PC-3 (cell line): ENCODE measurements at regions not wholly inside any gene's neighbourhood (a gene's known extent, or its start where the extent isn't known, plus 50 kb on each side); places are given as distances from the start of the nearest gene placed in this dataset.

Source experiments
- ATAC-seq: fragments of 200-7000 bp; cut with Tn5 transposase; 2 replicates; pipeline ENCODE4 v1.9.1; 2020; ENCODE audit warnings: mild to moderate bottlenecking, moderate library complexity
- BruUV-seq: library from RNA; stranded (reverse); fragments of 400-500 nt; replicated peaks from 2 replicates; lab custom pipeline; 2021; lab: Mats Ljungman, UMichigan
- CTCF ChIA-PET: fragments of 300-600 bp; sonication (Branson Sonifier 250); formaldehyde crosslinking; loops from one replicate; lab custom pipeline; 2022; ENCODE audit warnings: antibody characterized with exemption; lab: Charles Lee
- POLR2A ChIA-PET: fragments of 300-600 bp; sonication (Branson Sonifier 250); formaldehyde crosslinking; loops from one replicate; lab custom pipeline; 2022; ENCODE audit warnings: antibody characterized with exemption; ENCODE audit not compliant: unreplicated experiment; lab: Charles Lee
- DNase-seq: peaks from one replicate; pipeline ENCODE4 v3.0.0-alpha.2; 2015
- H2AFZ ChIP-seq: fragments of 300-600 bp; sonication (generic); 2 replicates; pipeline ENCODE4 v1.6.0; 2016; ENCODE audit warnings: antibody characterized with exemption, low read length
- H3F3A ChIP-seq: fragments of 300-600 bp; sonication (generic); one replicate; pipeline ENCODE4 v1.6.0; 2017; ENCODE audit warnings: antibody characterized with exemption, low read length, control low read depth, mild to moderate bottlenecking; ENCODE audit not compliant: unreplicated experiment
- H3K27ac ChIP-seq: fragments of 300-600 bp; sonication (generic); 2 replicates; pipeline ENCODE4 v1.5.1; 2016; ENCODE audit warnings: mild to moderate bottlenecking, low read length
- H3K27me3 ChIP-seq: fragments of 300-600 bp; sonication (generic); 2 replicates; pipeline ENCODE4 v1.6.1; 2016; ENCODE audit warnings: low read length, mixed read lengths
- H3K36me3 ChIP-seq: fragments of 300-600 bp; sonication (generic); 2 replicates; pipeline ENCODE4 v1.6.1; 2016; ENCODE audit warnings: low read depth, mixed run types, low read length, mixed read lengths
- H3K4me1 ChIP-seq: fragments of 300-600 bp; sonication (generic); 2 replicates; pipeline ENCODE4 v1.5.1; 2016; ENCODE audit warnings: low read length; ENCODE audit not compliant: insufficient read depth
- H3K4me2 ChIP-seq: fragments of 300-600 bp; sonication (generic); 2 replicates; pipeline ENCODE4 v1.6.0; 2016; ENCODE audit warnings: low read length
- H3K4me3 ChIP-seq: fragments of 300-600 bp; sonication (generic); 2 replicates; pipeline ENCODE4 v1.5.1; 2016; ENCODE audit warnings: mild to moderate bottlenecking, low read length, mixed read lengths
- H3K79me2 ChIP-seq: fragments of 300-600 bp; sonication (generic); 2 replicates; pipeline ENCODE4 v1.6.1; 2017; ENCODE audit warnings: low read length, mixed read lengths
- H3K9ac ChIP-seq: fragments of 300-600 bp; sonication (generic); 2 replicates; pipeline ENCODE4 v1.6.0; 2016; ENCODE audit warnings: mild to moderate bottlenecking, low read length
- H3K9me2 ChIP-seq: fragments of 300-600 bp; sonication (generic); replicated peaks from 2 replicates; pipeline ENCODE4 v1.6.1; 2016; ENCODE audit warnings: mixed run types, low read length, mixed read lengths
- H3K9me3 ChIP-seq: fragments of 300-600 bp; sonication (generic); 2 replicates; pipeline ENCODE4 v1.6.1; 2016; ENCODE audit warnings: low read length, mixed read lengths
- H4K20me1 ChIP-seq: fragments of 300-600 bp; sonication (generic); 2 replicates; pipeline ENCODE4 v1.6.1; 2016; ENCODE audit warnings: low read length, mixed read lengths
- CTCF ChIP-seq: fragments of 300-600 bp; sonication (generic); conservative IDR thresholded peaks from 2 replicates; pipeline ENCODE4 v1.5.1; 2017; ENCODE audit warnings: antibody characterized with exemption, low read depth, mild to moderate bottlenecking, low read length
- EZH2 ChIP-seq: fragments of 300-600 bp; sonication (generic); IDR thresholded peaks from one replicate; pipeline ENCODE4 v1.6.1; 2017; ENCODE audit warnings: antibody characterized with exemption, mild to moderate bottlenecking, low read length; ENCODE audit not compliant: unreplicated experiment
- EZH2phosphoT487 ChIP-seq: fragments of 300-600 bp; sonication (generic); IDR thresholded peaks from 2 replicates; pipeline ENCODE4 v1.6.1; 2018; ENCODE audit warnings: mild to moderate bottlenecking, antibody characterized with exemption, low read length, borderline replicate concordance
- intact Hi-C: fragments of 100-400 bp; cut with micrococcal nuclease; formaldehyde crosslinking; loops from 2 replicates; pipeline ENCODE4 v1.9.0; 2023

- Histone ChIP-seq H3K36me3 (no peaks in the 10 kb centered on the region), H3K27ac (no peak overlapping the region), H3K4me2 (no peak overlapping the region), H3K27me3 (no peaks in the 10 kb centered on the region), H3K9me3 (0 out of 2 replicates have a peak, but pooled peaks cover 3% of the 10 kb centered on the region), H3K9me2 (no peaks in the 10 kb centered on the region), H3K9ac (no peak overlapping the region), H4K20me1 (no peaks in the 10 kb centered on the region), H3K4me3 (no peak overlapping the region), H3F3A (no peaks in the 10 kb centered on the region), H3K4me1 (no peaks in the 10 kb centered on the region), H3K79me2 (no peaks in the 10 kb centered on the region), H2AFZ (no peak overlapping the region)
- POLR2A ChIA-PET = no interaction called here
- TF ChIP-seq EZH2 = no peak
- TF ChIP-seq CTCF = no peak
- no peak for TF ChIP-seq EZH2phosphoT487
- CTCF ChIA-PET = no interaction called here
- intact Hi-C loops = no loop called here
- no TSS peak for BruUV-seq
- DNase-seq = no peak
- ATAC-seq = no peak
Observed at GRCh38 chrX:35617836-35618235, 180.3 kb upstream of the MAGEB16 start.

DNA sequence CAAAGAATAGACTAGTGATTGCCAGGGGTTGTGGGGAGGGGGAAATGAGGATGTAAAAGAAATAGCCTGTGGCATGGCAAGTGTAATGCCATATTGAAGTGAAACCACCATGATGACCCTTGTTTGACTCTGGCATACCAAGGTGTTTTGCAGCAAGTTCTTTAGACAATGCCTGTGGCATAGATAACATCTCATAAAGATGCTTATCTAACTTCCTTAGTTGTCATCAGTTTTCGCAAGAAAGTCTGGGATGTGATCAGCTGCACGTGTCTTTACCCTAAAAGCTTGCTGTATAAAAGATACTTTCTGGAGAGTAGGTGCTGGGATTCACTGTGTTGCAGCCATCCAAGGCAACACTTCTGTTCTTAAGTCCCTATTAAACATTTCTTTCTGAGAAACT lies 176.1 kb upstream of the MAGEB16 start:
- ChIA-PET POLR2A (no interaction called here), CTCF (no interaction called here)
- H3K4me3 ChIP-seq = no peak overlapping the region
- H3K4me2 ChIP-seq = no peak overlapping the region
- H3F3A ChIP-seq = no peaks in the 10 kb centered on the region
- no peaks in the 10 kb centered on the region for H3K79me2 ChIP-seq
- no TSS peak for BruUV-seq
- H2AFZ ChIP-seq = no peak overlapping the region
- H3K9me2 ChIP-seq = no peaks in the 10 kb centered on the region
- H3K4me1 ChIP-seq = no peaks in the 10 kb centered on the region
- H3K9me3 ChIP-seq = 0 out of 2 replicates have a peak, but pooled peaks cover 3% of the 10 kb centered on the region
- ATAC-seq (no peak), DNase-seq (peak; percentile 11)
- no peak overlapping the region for H3K9ac ChIP-seq
- TF ChIP-seq CTCF (no peak), EZH2phosphoT487 (no peak), EZH2 (no peak)
- no peaks in the 10 kb centered on the region for H4K20me1 ChIP-seq
- H3K36me3 ChIP-seq = no peaks in the 10 kb centered on the region
- intact Hi-C loops = no loop called here
- no peak overlapping the region for H3K27ac ChIP-seq
- H3K27me3 ChIP-seq = no peaks in the 10 kb centered on the region

- Histone ChIP-seq H3K4me3 (no peak overlapping the region), H3F3A (no peaks in the 10 kb centered on the region), H3K9me3 (0 out of 2 replicates have a peak, but pooled peaks cover 3% of the 10 kb centered on the region), H3K4me1 (no peaks in the 10 kb centered on the region), H3K79me2 (no peaks in the 10 kb centered on the region), H3K4me2 (no peak overlapping the region), H4K20me1 (no peaks in the 10 kb centered on the region), H3K9me2 (no peaks in the 10 kb centered on the region), H3K27ac (no peak overlapping the region), H3K36me3 (no peaks in the 10 kb centered on the region), H3K27me3 (no peaks in the 10 kb centered on the region), H2AFZ (no peak overlapping the region), H3K9ac (no peak overlapping the region)
- no TSS peak for BruUV-seq
- TF ChIP-seq CTCF (no peak), EZH2phosphoT487 (no peak), EZH2 (no peak)
- no peak for ATAC-seq
- ChIA-PET CTCF (no interaction called here), POLR2A (no interaction called here)
- intact Hi-C loops = no loop called here
- DNase-seq = no peak
Observed at GRCh38 chrX:35622601-35623000, 175.5 kb upstream of the MAGEB16 start.
